ENCODE measurements at regions not wholly inside any gene's neighbourhood (a gene's known extent, or its start where the extent isn't known, plus 50 kb on each side); places are given as distances from the start of the nearest gene placed in this dataset.

DNA sequence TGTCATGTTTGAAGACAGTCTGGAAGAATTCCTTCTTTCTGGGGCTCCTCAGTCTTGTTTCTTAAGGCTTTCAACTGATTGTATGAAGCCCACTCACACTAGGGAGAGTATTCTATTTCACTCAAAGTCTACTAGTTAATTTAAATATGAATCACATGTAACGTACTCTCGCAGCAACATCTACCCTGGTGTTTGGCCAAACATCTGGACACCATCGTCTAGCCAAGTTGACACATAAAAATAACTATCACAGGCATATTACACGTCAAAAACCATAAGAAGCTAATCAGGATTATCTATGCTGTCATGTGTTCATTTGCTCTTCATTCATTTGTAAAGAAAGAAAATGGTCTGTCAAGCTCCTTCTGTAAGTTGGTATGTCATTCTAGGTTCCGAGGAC is 787.4 kb downstream of the KCNJ2 start:
- TF ChIP-seq, protein P1, sequence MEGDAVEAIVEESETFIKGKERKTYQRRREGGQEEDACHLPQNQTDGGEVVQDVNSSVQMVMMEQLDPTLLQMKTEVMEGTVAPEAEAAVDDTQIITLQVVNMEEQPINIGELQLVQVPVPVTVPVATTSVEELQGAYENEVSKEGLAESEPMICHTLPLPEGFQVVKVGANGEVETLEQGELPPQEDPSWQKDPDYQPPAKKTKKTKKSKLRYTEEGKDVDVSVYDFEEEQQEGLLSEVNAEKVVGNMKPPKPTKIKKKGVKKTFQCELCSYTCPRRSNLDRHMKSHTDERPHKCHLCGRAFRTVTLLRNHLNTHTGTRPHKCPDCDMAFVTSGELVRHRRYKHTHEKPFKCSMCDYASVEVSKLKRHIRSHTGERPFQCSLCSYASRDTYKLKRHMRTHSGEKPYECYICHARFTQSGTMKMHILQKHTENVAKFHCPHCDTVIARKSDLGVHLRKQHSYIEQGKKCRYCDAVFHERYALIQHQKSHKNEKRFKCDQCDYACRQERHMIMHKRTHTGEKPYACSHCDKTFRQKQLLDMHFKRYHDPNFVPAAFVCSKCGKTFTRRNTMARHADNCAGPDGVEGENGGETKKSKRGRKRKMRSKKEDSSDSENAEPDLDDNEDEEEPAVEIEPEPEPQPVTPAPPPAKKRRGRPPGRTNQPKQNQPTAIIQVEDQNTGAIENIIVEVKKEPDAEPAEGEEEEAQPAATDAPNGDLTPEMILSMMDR (conservative IDR thresholded peaks at IDR 0.05), result no peak
- no peak for TF ChIP-seq ZFX (IDR thresholded peaks at IDR 0.05)
